ENCODE measurements at regions not wholly inside any gene's neighbourhood (a gene's known extent, or its start where the extent isn't known, plus 50 kb on each side); places are given as distances from the start of the nearest gene placed in this dataset.

DNA sequence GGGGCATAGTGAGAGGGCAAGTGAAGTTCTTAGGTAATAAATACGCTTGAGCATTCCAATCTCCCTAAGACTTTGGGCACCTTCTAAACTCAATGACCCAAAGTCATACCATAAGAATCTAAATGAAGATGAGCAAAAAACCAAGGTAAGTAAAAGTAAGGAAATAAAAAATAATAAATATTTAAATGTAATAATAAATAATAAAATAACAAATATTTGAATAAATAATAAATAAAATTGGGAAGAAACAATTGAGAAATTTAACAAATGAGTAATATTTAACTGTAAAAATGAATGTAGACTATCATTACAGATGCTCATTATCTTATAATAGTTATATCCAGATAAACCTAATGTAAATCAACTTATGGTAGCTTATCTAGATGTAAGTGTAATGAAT, 391.7 kb downstream of the WDR72 start:
- H3K9me3 ChIP-seq = no peaks in the 10 kb centered on the region
- H3K27ac ChIP-seq = no peak overlapping the region
- TF ChIP-seq, protein P1, sequence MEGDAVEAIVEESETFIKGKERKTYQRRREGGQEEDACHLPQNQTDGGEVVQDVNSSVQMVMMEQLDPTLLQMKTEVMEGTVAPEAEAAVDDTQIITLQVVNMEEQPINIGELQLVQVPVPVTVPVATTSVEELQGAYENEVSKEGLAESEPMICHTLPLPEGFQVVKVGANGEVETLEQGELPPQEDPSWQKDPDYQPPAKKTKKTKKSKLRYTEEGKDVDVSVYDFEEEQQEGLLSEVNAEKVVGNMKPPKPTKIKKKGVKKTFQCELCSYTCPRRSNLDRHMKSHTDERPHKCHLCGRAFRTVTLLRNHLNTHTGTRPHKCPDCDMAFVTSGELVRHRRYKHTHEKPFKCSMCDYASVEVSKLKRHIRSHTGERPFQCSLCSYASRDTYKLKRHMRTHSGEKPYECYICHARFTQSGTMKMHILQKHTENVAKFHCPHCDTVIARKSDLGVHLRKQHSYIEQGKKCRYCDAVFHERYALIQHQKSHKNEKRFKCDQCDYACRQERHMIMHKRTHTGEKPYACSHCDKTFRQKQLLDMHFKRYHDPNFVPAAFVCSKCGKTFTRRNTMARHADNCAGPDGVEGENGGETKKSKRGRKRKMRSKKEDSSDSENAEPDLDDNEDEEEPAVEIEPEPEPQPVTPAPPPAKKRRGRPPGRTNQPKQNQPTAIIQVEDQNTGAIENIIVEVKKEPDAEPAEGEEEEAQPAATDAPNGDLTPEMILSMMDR (IDR thresholded peaks at IDR 0.05) = no peak
- TF ChIP-seq POLR2A (IDR thresholded peaks at IDR 0.05) = no peak
- intact Hi-C loops (cut with DNase I) = no loop called here
- H3K4me3 ChIP-seq = no peak overlapping the region
- H3K4me1 ChIP-seq = no peaks in the 10 kb centered on the region
- H3K36me3 ChIP-seq (replicated peaks in 1 of 2; ENCODE audit: insufficient read depth in 1 of 2, low read depth in 2 of 2) = no peaks in the 10 kb centered on the region
- 94 to 100% methylated on average over 1 of the region's 1 CpG for WGBS, 2 donors
- DNase-seq = no peak
- no peaks in the 10 kb centered on the region for H3K27me3 ChIP-seq
- ATAC-seq = no peak

DNA sequence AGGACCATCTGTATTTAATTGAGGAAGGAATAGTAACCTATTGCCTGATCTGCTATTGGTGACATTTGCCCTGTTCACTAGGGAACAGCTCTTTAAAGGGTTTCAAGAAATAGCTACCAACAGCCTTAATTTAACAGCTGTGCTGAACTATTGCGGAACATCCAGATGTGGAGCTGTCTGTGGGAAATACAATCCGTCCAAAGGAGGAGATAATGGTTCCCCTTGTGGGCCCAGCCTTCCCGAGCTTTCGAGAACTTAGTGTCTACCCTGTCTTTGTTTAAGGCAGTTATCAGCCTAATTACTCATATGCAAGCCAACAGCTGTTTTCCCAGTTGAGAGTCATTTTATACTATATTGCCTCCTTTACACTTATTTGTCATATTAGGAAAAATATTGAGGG, 398.6 kb downstream of the WDR72 start:
- H3K9me3 ChIP-seq = no peaks in the 10 kb centered on the region
- H3K27ac ChIP-seq = no peak overlapping the region
- no peak overlapping the region for H3K4me3 ChIP-seq
- no peaks in the 10 kb centered on the region for H3K4me1 ChIP-seq
- H3K36me3 ChIP-seq (replicated peaks in 1 of 2; ENCODE audit: insufficient read depth in 1 of 2, low read depth in 2 of 2) = no peaks in the 10 kb centered on the region
- no peak for DNase-seq
- intact Hi-C loops (cut with DNase I) = no loop called here
- no peaks in the 10 kb centered on the region for H3K27me3 ChIP-seq
- no peak for ATAC-seq
- WGBS, 2 donors = 82% methylated on average over 4 of the region's 4 CpGs
- TF ChIP-seq, protein P1 (IDR thresholded peaks at IDR 0.05) = no peak
- no peak for TF ChIP-seq POLR2A (IDR thresholded peaks at IDR 0.05)

DNA sequence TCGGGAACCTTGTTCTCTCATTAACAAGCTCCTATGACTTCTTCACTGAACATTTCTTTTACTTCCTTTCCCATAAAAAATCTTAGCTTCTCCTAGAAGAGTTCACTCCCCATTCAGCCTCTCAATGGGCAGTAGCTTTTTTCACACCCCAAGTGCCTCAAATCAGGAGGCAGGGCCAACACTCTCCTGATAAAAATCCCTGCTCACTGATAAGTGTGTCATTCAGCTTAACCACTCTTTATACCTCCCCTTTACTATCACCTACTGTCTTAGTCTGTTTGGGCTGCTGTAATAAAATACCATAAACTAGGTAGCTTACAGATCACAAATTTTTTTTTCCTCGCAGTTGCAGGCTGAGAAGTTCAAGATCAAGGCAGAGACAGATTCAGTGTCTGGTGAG, 400.4 kb downstream of the WDR72 start:
- TF ChIP-seq, protein P1 (IDR thresholded peaks at IDR 0.05) = no peak
- no peak for TF ChIP-seq POLR2A (IDR thresholded peaks at IDR 0.05)
- Histone ChIP-seq H3K27me3 (no peaks in the 10 kb centered on the region), H3K9me3 (no peaks in the 10 kb centered on the region), H3K36me3 (replicated peaks in 1 of 2; ENCODE audit: insufficient read depth in 1 of 2, low read depth in 2 of 2) (no peaks in the 10 kb centered on the region), H3K4me1 (no peaks in the 10 kb centered on the region), H3K27ac (no peak overlapping the region), H3K4me3 (no peak overlapping the region)
- intact Hi-C loops (cut with DNase I) = no loop called here
- no peak for ATAC-seq
- WGBS, 2 donors = 90 to 91% methylated on average over 2 of the region's 2 CpGs
- no peak for DNase-seq

DNA sequence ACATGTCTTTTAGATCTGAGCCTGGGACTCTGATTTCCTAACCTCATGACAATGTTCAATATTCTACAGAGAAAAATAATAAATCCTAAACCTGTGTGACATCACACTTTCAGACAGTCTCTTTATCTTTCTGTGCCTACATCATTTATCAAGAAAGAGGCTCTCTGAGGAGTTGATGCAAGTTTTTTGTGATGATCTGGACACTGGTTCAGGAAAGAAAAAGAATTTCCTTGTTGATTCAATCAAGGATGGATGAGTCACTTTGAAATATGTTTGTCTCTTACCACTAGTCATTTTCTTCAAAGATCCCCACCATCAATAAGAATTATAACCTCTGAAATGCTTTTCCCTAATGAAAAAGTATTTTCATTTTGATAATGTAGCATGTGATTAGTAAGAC, 404.6 kb downstream of the WDR72 start:
- Histone ChIP-seq H3K4me3 (no peak overlapping the region), H3K9me3 (no peaks in the 10 kb centered on the region), H3K4me1 (no peaks in the 10 kb centered on the region), H3K36me3 (replicated peaks in 1 of 2; ENCODE audit: insufficient read depth in 1 of 2, low read depth in 2 of 2) (no peaks in the 10 kb centered on the region), H3K27ac (no peak overlapping the region), H3K27me3 (no peaks in the 10 kb centered on the region)
- intact Hi-C loops (cut with DNase I) = no loop called here
- TF ChIP-seq, protein P1 (IDR thresholded peaks at IDR 0.05) = no peak
- no peak for TF ChIP-seq POLR2A (IDR thresholded peaks at IDR 0.05)
- ATAC-seq = no peak
- DNase-seq = no peak

DNA sequence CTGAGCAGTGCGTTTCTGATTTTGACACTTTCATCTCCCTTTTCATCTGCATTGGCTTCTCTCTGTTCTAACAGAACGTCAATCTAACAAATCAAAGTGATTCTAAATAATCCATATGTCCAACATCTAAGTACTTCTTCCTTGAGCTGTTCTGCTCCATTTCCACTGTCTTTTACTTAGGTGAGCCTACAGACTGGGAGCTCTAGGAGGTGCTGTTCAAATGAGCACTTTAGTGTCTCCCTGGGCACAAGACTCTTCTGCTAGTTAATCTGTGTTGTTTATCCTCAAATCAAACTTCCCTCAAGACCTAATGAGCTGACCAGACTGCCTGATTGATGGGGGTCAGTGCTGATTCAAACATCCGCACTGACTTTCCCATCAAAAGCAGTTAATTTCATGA, 408.1 kb downstream of the WDR72 start:
- TF ChIP-seq, protein P1 (IDR thresholded peaks at IDR 0.05) = no peak
- TF ChIP-seq POLR2A (IDR thresholded peaks at IDR 0.05) = no peak
- Histone ChIP-seq H3K36me3 (replicated peaks in 1 of 2; ENCODE audit: insufficient read depth in 1 of 2, low read depth in 2 of 2) (no peaks in the 10 kb centered on the region), H3K4me3 (no peak overlapping the region), H3K27me3 (no peaks in the 10 kb centered on the region), H3K9me3 (no peaks in the 10 kb centered on the region), H3K4me1 (no peaks in the 10 kb centered on the region), H3K27ac (no peak overlapping the region)
- intact Hi-C loops (cut with DNase I) = no loop called here
- 68% methylated on average over 3 of the region's 3 CpGs for WGBS, 2 donors
- no peak for DNase-seq
- no peak for ATAC-seq
